ENCODE measurements at regions not wholly inside any gene's neighbourhood (a gene's known extent, or its start where the extent isn't known, plus 50 kb on each side); places are given as distances from the start of the nearest gene placed in this dataset.

DNA sequence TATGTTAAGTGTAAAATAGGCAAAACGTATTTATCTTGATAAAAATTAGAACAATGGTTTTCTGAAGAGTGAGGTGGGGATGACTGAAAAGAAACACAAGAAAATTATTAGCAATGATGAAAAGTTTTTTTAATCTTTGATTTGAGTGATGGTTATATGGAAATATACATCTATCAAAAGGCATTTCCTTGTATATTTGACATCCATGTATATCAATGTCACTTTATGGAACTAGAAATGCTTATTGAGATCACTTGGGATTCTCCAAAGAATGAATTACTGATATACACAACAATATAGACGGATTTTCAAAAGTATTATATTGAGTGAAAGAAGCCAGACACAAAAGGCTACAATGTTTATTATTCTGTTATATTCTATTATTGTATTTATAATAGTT lies 1042.0 kb upstream of the POT1 start:
- TF ChIP-seq CTCF (conservative IDR thresholded peaks at IDR 0.05 in 1 of 2, IDR thresholded peaks at IDR 0.05 in 1 of 2; ENCODE audit: extremely low read depth in 1 of 2, insufficient read depth in 1 of 2, low read depth in 1 of 2, low read length in 2 of 2) (no peak), EZH2 (IDR thresholded peaks at IDR 0.05; ENCODE audit: borderline replicate concordance, low read length) (no peak)
